ENCODE measurements at regions not wholly inside any gene's neighbourhood (a gene's known extent, or its start where the extent isn't known, plus 50 kb on each side); places are given as distances from the start of the nearest gene placed in this dataset.

- POLR2A ChIA-PET = no interaction called here
- TF ChIP-seq TCF12 (IDR thresholded peaks at IDR 0.05) (no peak), MEF2A (IDR thresholded peaks at IDR 0.05; ENCODE audit: borderline replicate concordance, low read depth) (no peak), MAX (IDR thresholded peaks at IDR 0.05; ENCODE audit: low read depth) (no peak), EZH2phosphoT487 (IDR thresholded peaks at IDR 0.05; ENCODE audit: borderline replicate concordance, low read depth) (no peak), FOXM1 (IDR thresholded peaks at IDR 0.05; ENCODE audit: low read depth) (no peak), USF2 (IDR thresholded peaks at IDR 0.05; ENCODE audit: borderline replicate concordance, low read depth, low read length) (no peak)
Observed at GRCh38 chr5:30102185-30102584, 1091.3 kb upstream of the CDH6 start.

GRCh38 chr5:30100929-30101328, 1092.6 kb upstream of the CDH6 start:
- 8% methylated on average over 2 of the region's 2 CpGs for WGBS (ENCODE audit: low lambda C conversion rate)
- H3K9me2 ChIP-seq = no peaks in the 10 kb centered on the region
- no peak for DNase-seq
- H3K9ac ChIP-seq = no peak overlapping the region
- H3K9me3 ChIP-seq = no peaks in the 10 kb centered on the region
- H3K79me2 ChIP-seq (ENCODE audit: insufficient read depth) = no peaks in the 10 kb centered on the region
- no peaks in the 10 kb centered on the region; the same call in 1 of the 2 replicates for H3K27me3 ChIP-seq (ENCODE audit: insufficient read depth)
- H3K4me3 ChIP-seq (ENCODE audit: low read depth in 2 of 2, low read length in 1 of 2) = no peak overlapping the region
- ChIA-PET CTCF (interaction anchor here (1.1 kb wide), 1 partner anchor 43 kb away, joined by 3 read pairs; no protein-coding TSS in a partner anchor), POLR2A (no interaction called here)
- H3K4me2 ChIP-seq = no peak overlapping the region
- no peaks in the 10 kb centered on the region for H3K36me3 ChIP-seq (replicated peaks in 1 of 2; ENCODE audit: control insufficient read depth in 1 of 2, insufficient read depth in 2 of 2, low read length in 1 of 2)
- H3F3A ChIP-seq (replicated peaks; ENCODE audit: insufficient read depth) = peaks cover 16% of the 10 kb centered on the region
- no peak for TF ChIP-seq USF2 (IDR thresholded peaks at IDR 0.05; ENCODE audit: borderline replicate concordance, low read depth, low read length)
- TF ChIP-seq RFX5 (IDR thresholded peaks at IDR 0.05; ENCODE audit: low read length) = no peak
- TF ChIP-seq TAF1 (IDR thresholded peaks at IDR 0.05; ENCODE audit: borderline replicate concordance, low read depth, low read length) = no peak
- no peak for TF ChIP-seq RAD21 (IDR thresholded peaks at IDR 0.05; ENCODE audit: low read length)
- TF ChIP-seq FOXM1 (IDR thresholded peaks at IDR 0.05; ENCODE audit: low read depth) = no peak
- H3K27ac ChIP-seq (ENCODE audit: low read depth in 2 of 2, low read length in 1 of 2) = no peak overlapping the region
- H2AFZ ChIP-seq (ENCODE audit: low read depth) = no peak overlapping the region
- H4K20me1 ChIP-seq (ENCODE audit: insufficient read depth) = no peaks in the 10 kb centered on the region
- peaks cover 0 to 21% of the 10 kb centered on the region in 2 experiments; a peak in 1 of 4 replicates for H3K4me1 ChIP-seq (ENCODE audit: control insufficient read depth in 1 of 2, insufficient read depth in 2 of 2, low read depth in 1 of 2, low read length in 1 of 2)

More at GRCh38 chr5:30102185-30102584, 1091.3 kb upstream of the CDH6 start:
- CTCF ChIA-PET = no interaction called here
- H4K20me1 ChIP-seq (ENCODE audit: insufficient read depth) = no peaks in the 10 kb centered on the region
- H3K9ac ChIP-seq = no peak overlapping the region
- H3K4me2 ChIP-seq = no peak overlapping the region
- no peak overlapping the region for H2AFZ ChIP-seq (ENCODE audit: low read depth)
- no peaks in the 10 kb centered on the region for H3K79me2 ChIP-seq (ENCODE audit: insufficient read depth)
- H3K4me3 ChIP-seq (ENCODE audit: low read depth in 2 of 2, low read length in 1 of 2) = no peak overlapping the region
- no peak overlapping the region for H3K27ac ChIP-seq (ENCODE audit: low read depth in 2 of 2, low read length in 1 of 2)
- no peak for DNase-seq
- peaks cover 16% of the 10 kb centered on the region for H3F3A ChIP-seq (replicated peaks; ENCODE audit: insufficient read depth)
- H3K9me2 ChIP-seq = no peaks in the 10 kb centered on the region
- H3K27me3 ChIP-seq (ENCODE audit: insufficient read depth) = no peaks in the 10 kb centered on the region; the same call in 1 of the 2 replicates
- H3K9me3 ChIP-seq = no peaks in the 10 kb centered on the region
- no peaks in the 10 kb centered on the region for H3K36me3 ChIP-seq (replicated peaks in 1 of 2; ENCODE audit: control insufficient read depth in 1 of 2, insufficient read depth in 2 of 2, low read length in 1 of 2)
- 11% methylated on average over 2 of the region's 2 CpGs for WGBS (ENCODE audit: low lambda C conversion rate)
- H3K4me1 ChIP-seq (ENCODE audit: control insufficient read depth in 1 of 2, insufficient read depth in 2 of 2, low read depth in 1 of 2, low read length in 1 of 2) = peaks cover 0 to 21% of the 10 kb centered on the region in 2 experiments; a peak in 1 of 4 replicates

All from SK-N-SH (cell line).